ENCODE measurements at regions not wholly inside any gene's neighbourhood (a gene's known extent, or its start where the extent isn't known, plus 50 kb on each side); places are given as distances from the start of the nearest gene placed in this dataset.

DNA sequence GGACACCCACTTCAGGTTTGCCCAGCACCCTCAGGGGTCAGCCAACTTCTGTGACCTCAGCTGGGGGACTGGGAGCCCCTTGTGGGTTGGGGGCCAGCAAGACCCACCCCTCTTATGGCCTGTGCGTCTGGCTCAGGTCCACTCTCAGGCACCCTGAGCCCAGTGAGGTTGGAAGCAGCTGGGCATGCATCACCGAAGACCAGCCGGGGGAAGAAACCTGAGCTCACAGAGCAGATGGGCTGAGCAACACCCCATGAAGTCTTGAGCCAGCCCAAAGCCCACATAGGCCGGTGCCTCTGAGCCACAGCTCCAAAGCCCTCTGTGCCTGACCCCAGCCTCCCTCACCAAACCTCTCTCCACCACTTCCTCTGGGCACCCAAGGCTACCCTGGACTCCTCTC is 166.7 kb downstream of the RBFOX3 start:
- DNase-seq (ENCODE audit: low read depth in 2 of 2), result no peak

DNA sequence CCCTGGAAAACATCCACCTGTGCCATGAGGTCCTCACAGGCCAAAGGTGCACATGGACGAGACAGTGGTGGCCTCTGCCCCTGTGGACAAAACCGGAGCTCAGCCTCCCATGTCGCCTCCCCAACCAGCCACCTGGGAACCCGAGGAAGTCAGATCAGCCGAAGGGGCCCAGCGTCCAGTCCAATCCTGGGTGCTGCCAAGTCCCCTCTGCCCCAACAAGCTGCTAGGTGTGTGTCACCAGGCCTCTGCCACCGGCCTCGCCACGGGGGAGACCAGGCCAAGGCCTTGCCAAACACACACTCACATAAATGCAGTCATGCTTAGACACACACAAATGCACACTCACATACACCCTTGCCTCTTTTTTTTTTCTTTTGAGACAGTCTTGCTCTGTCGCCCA is 167.8 kb downstream of the RBFOX3 start:
- no peak for DNase-seq (ENCODE audit: low read depth in 2 of 2)

DNA sequence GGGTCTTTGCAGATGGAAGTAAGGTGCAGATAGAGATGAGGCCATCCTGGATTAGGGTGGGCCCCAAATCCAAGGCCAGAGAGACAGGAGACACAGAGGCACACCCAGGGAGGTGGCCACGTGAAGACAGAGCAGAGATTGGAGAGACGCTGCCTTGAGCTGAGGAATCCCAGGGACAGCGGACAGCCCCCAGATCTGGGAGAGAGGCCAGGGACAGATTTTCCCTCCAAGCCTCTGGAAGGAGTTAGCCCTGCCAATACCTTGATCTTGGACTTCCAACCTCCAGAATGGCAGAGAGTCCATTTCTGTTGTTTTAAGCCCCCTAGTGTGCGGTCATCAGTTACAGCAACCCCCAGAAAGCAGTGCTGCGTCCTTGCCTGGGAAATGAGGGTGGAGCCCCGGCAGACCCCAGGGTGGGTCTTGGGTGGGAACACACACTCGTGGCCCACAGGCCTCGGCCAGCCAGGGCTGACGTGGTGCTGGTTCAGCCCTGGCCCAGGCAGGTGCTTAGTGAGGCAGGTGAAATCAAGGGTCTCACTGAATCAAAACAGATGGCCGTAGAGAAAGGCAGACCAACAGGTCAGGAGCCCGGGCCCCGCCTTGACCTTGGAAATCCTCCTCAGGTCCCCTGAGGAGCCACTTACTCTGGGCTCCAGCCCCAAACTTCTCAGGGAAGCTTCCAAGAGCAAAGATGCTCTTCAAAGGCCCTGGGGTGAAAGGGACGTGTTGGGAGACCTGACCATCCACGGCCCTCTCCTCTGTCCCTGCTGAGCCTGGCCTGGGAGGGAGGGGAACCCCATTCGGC is 169.3 kb downstream of the RBFOX3 start:
- DNase-seq (ENCODE audit: low read depth in 2 of 2), result no peak

GRCh38 chr17:79440251-79440650 is 170.6 kb downstream of the RBFOX3 start:
- DNase-seq (ENCODE audit: low read depth in 2 of 2), result no peak

DNA sequence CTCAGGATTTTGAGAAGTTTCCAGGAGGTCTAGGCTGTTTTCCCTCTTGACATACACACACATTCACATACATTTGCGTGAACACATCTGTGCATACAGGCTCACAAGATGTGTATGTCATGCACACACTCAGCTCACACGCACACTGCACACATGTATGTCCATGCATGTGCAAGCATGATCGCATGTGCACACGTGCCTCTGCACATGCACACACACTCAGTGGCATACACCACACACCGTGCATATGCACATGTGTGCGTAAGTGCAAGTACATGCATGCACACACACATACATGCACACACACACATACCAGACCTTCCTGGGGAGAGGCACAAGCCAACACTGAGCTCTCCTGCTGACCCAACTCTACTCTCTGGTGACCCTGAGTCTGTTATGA is 171.4 kb downstream of the RBFOX3 start:
- DNase-seq (ENCODE audit: low read depth in 2 of 2), result no peak

DNA sequence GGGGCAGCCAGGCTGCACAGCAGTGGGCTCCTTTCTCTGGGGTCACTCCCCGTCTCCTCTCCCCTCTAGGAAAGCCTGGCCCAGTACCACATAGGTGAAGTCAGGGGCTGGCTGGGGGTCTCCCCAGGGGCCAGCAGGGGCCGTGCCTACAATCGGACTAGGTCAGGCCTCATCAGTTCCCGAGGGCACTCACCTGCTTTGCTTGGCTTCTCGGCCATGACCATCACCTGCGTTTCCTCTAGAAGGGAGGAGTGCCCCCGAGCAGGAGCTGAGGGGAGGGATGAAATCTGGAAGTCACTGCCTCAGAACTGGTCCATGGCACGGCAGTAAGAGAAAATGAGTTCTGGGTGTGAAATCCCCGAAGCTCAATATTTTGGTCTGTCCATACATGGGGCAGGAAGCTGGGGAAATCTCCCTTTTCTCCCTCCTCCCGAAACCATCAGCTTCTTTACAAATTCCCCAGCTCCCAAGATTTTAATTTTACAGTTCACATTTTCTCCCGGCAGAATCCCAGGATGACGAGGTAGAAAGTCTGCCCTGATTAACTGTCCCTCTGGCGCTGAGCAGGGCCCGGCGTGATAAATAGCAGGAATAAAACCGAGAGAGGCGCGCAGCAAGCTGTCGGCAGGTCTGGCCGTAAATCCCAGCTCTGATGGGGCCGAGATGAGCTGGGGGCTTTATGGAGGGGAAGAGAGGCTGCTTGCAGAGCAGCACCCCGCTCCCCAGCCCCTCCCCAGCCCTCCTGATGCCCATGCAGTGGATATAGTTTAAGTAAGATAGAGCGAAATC is 172.1 kb downstream of the RBFOX3 start:
- DNase-seq (ENCODE audit: low read depth in 2 of 2), result no peak

DNA sequence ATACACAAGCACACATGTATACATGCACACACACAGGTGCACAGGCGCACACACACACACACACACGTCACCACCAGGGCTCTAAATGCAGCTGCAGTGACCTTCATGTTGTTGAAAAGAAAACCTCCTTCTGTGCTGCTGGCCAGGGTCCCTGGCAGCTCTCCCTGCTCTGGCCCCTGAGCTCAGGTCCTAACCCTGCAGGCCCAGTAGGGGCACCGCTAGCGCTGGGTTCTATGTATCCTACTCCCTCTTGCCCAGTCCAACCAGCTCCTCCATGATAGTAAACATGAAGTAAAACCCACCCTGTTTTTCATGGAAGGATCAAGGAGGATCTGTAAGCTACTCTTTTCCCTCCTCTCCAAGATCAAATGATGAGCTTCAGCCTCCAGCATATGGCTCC is 172.8 kb downstream of the RBFOX3 start:
- DNase-seq (ENCODE audit: low read depth in 2 of 2), result no peak

DNA sequence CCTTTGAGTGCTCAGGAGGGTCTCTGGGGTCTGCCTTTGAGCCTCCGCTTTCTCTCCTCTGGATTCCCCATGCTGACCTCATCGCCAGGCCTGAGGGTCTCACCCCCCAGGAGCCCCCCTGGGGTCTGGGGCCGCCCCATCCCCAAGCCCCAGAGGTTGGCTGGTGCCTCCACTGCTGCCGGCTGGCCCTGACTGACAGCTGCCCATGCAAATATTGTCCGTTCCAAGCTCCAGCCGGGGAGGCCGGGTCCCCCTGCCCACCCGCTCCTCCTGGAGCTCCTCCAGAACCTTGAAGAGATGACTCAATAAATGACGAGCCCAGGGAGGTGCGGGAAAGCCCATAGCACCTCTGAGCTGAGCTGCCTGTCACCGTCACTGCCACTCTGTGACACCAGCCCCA is 173.8 kb downstream of the RBFOX3 start:
- no peak for DNase-seq (ENCODE audit: low read depth in 2 of 2)

DNA sequence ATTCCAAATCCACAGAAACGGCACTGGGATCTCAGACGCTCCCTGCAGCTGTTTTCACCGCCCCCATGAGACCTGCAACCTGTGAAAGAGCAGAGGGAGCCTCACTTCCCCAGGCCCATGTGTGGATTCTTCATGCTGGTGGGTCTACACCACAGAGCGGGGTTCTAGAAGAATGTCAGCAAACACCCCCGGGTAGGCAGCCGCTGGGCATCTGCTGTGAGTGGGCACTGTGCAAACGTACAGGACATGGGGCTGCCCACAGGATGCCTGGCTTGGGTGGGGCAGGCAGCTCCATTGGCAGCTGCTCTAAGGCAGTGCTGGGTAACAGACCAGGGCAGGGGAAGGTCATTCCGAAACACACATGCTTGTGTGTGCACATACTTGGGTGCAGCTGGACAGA is 174.9 kb downstream of the RBFOX3 start:
- no peak for DNase-seq (ENCODE audit: low read depth in 2 of 2)

DNA sequence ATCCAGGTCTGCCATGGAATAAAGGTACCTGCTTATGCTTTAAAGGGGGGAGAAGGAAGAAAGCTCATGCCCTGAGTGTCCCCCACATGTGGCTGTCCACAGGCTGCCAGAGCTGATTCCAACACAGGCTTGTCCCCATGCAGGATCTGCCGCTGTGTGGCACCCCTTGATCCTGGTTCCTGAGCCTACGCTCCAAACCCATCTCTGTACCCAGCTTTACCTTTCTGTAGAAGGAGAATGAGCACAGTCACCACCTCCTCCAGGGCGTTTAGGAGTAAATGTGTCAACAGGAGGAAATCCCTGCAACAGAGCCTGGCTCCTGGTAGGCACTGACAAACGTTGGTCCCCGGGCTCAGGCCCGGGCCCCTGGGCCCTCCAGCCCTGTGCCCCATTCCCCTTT is 175.6 kb downstream of the RBFOX3 start:
- no peak for DNase-seq (ENCODE audit: low read depth in 2 of 2)

DNA sequence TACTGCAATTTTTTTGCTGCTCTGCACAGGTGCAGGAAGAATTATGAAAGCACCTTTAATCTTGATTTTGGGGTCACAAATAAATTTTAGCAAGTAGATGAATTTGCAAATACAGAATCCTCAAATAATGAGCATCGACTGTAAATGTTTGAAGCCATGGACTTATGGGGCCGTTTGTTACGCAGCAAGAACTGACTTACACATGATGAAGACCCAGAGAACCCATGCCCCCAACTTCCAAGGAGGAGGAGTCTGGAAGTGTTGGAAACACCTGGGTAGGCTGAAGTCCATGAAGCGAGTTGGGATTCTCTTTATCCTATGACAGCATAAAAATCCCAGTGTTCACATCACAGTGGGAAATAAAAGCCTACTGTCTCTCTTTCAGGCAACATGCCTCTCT is 176.6 kb downstream of the RBFOX3 start:
- DNase-seq (ENCODE audit: low read depth in 2 of 2), result no peak

- DNase-seq (ENCODE audit: low read depth in 2 of 2), result no peak
Observed at GRCh38 chr17:79433379-79433778, 177.5 kb downstream of the RBFOX3 start.

- no peak for DNase-seq (ENCODE audit: low read depth in 2 of 2)
Observed at GRCh38 chr17:79431175-79431574, 179.7 kb downstream of the RBFOX3 start.

DNA sequence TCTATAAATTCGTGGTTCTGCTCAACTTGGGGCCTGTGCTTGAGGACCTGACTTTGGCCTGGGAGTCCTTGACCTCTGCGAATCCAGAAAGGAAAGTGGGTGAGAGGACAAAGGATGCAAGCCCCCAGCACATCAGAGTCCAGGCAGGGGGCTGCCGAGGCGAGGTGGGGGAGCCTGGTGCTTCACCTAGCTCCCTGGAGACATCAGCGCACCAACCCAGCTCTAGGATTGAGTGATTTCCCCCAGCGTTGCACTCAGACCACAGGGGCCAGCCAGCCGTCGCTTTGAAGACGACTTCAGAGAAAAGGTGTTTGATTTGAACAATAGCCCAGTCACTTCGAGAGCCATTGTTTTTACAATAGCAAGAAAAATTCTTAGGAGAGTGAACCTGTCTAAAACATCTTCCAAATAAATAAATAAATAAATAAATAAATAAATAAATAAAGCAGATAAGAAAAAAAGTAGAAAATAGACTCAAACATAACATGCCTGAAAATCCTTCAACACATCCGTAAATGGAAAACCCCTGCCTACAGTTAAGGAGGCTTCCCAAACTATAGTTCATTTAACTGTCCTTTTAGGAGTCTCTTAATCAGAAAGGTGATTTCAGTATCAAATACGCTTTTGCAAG is 180.9 kb downstream of the RBFOX3 start:
- no peak for DNase-seq (ENCODE audit: low read depth in 2 of 2)

DNA sequence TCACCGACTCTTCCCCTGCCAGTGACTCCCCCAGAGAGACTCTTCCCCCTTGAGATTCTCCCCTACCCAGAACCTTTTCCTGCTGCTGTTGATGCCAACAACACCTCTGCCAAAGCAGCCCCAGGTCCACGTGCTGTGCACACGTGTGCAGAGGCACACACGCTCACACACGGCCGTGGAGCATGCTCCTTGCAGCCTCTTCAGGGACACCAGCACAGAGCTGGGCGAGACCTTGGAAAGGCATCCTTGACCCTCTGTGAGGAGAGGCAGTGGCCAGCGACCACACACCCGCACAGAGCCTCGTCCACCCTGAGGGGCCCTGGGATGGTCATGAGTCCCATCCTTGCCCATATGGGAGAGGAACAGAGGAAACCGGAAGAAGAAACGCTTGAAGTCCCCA is 181.9 kb downstream of the RBFOX3 start:
- no peak for DNase-seq (ENCODE audit: low read depth in 2 of 2)

- no peak for DNase-seq (ENCODE audit: low read depth in 2 of 2)
Observed at GRCh38 chr17:79427621-79428539, 183.0 kb downstream of the RBFOX3 start.

GRCh38 chr17:79425686-79426085 is 185.2 kb downstream of the RBFOX3 start:
- no peak for DNase-seq (ENCODE audit: low read depth in 2 of 2)

- no peak for DNase-seq (ENCODE audit: low read depth in 2 of 2)
Observed at GRCh38 chr17:79424471-79425185, 186.2 kb downstream of the RBFOX3 start.

DNA sequence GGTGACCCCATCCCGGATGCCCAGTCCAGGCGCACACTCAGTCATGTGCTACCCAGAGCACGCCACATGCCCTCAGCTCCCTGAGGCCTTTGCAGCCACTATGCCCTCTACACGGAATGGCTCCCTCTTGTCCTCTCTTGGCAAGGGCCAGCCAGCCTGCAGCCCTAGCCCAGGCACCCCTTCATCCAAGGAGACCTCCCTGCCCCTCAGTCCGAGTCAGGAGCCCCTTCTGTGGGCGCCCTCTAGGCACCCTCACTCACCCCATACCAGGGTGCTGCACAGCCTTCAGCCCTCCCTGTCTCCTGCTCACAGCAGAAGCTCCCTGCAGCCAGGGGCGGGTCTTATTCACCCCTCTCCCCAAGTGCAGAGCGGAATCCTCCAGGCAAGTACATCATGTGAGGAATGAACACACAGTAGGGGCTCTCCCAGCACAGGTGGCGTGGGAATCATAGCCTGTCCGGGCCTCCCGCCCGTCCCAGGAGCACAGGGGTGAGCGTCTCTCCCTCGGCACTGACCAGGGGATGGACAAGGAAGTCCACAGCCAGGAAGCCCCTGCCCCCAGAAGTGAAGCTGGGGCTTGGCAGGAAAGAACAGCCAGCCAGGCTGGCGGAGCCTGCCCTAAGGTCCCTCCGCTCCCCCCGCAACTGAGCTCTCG is 186.9 kb downstream of the RBFOX3 start:
- DNase-seq (ENCODE audit: low read depth in 2 of 2), result no peak

- DNase-seq (ENCODE audit: low read depth in 2 of 2), result no peak
Observed at GRCh38 chr17:79422236-79422635, 188.6 kb downstream of the RBFOX3 start.

All from stimulated activated CD4-positive, alpha-beta T cell treated with anti-CD3 and anti-CD28 coated beads, Interleukin-1b, Interleukin-23, amount 100 ng/mL, for 4 hours (primary cell).